ENCODE measurements at regions not wholly inside any gene's neighbourhood (a gene's known extent, or its start where the extent isn't known, plus 50 kb on each side); places are given as distances from the start of the nearest gene placed in this dataset.
"Not testable (repeated sequence)": the region's sequence is repeated elsewhere in the genome, so short reads cannot be mapped to it uniquely, and the experiment has no call there.

- no peaks in the 10 kb centered on the region for H3K9me1 ChIP-seq (replicated peaks; ENCODE audit: control insufficient read depth, extremely low read depth, insufficient read depth, low read length)
- dilution Hi-C loops (cut with MboI; ENCODE audit: extremely low pct_ligation_motif_present, low sequenced_read_pairs) = no loop called here
- CTCF ChIA-PET = no interaction called here
These were observed 227.1 kb upstream of the ID4 start for GRCh38 chr6:19609972-19610641.

DNA sequence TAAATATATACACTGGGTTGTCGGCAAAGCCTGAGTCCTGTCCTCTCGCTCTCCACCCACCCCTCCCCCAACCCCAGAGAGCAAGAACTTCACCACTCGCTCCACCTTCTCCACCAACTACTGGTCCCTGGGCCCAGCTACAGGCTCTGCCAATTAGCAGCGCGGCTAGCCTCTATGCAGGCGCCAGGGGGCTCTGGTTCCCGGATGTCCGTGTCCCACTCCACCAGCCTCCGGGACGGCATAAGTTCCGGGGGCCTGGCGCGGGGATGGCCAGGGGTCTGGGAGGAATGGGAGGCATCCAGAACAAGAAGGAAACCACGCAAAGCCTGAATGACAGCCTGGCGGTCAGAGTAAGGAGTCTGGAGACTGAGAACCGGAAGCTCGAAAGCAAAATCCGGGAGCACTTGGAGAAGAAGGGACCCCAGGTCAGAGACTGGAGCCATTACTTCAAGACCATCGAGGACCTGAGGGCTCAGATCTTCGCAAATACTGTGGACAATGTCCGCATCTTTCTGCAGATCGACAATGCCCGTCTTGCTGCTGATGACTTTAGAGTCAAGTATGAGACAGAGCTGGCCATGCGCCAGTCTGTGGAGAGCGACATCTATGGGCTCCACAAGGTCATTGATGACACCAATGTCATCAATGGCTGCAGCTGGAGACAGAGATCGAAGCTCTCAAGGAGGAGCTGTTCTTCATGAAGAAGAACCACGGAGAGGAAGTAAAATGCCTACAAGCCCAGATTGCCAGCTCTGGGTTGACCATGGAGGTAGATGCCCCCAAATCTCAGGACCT, 224.3 kb upstream of the ID4 start:
- FAIRE-seq; POLR2A ChIA-PET; intact Hi-C loops (cut with micrococcal nuclease): not testable (repeated sequence)

More at GRCh38 chr6:19609972-19610641, 227.1 kb upstream of the ID4 start:
- Histone ChIP-seq H3K27ac (ENCODE audit: insufficient read depth, low read depth, low read length) (no peak overlapping the region), H4K20me1 (replicated peaks; ENCODE audit: control insufficient read depth, extremely low read depth, insufficient read depth, low read length) (no peaks in the 10 kb centered on the region), H3K27me3 (ENCODE audit: control insufficient read depth in 2 of 2, insufficient read depth in 2 of 2, low read length in 2 of 2) (no peaks in the 10 kb centered on the region), H3K4me2 (ENCODE audit: insufficient read depth, low read length) (no peak overlapping the region), H3K9me3 (replicated peaks; ENCODE audit: control insufficient read depth, insufficient read depth, low read length) (no peaks in the 10 kb centered on the region), H3K36me3 (ENCODE audit: control insufficient read depth in 2 of 2, extremely low read depth in 1 of 2, insufficient read depth in 2 of 2, low read length in 2 of 2) (no peaks in the 10 kb centered on the region), H3K4me3 (replicated peaks in 1 of 3; ENCODE audit: insufficient read depth in 1 of 3, low read depth in 1 of 3, low read length in 3 of 3) (no peak overlapping the region), H2AFZ (ENCODE audit: low read depth, low read length) (no peak overlapping the region), H3K4me1 (ENCODE audit: control insufficient read depth, extremely low read depth, insufficient read depth, low read length) (no peaks in the 10 kb centered on the region), H3K9ac (replicated peaks; ENCODE audit: extremely low read depth, insufficient read depth, low read length) (no peak overlapping the region), H3K79me2 (ENCODE audit: control insufficient read depth, insufficient read depth, low read length) (no peaks in the 10 kb centered on the region)
- TF ChIP-seq FOS (IDR thresholded peaks at IDR 0.05; ENCODE audit: borderline replicate concordance, insufficient read depth, low read length) (no peak), JUN (IDR thresholded peaks at IDR 0.05; ENCODE audit: borderline replicate concordance, insufficient read depth, insufficient read length, low read depth) (no peak)
- no peak for FAIRE-seq
- no peak for DNase-seq (ENCODE audit: low read depth, low spot score)
- intact Hi-C loops (cut with micrococcal nuclease) = no loop called here
- POLR2A ChIA-PET = no interaction called here
- no TSS peak for BruUV-seq (replicated peaks)

More for the DNA sequence above, 224.3 kb upstream of the ID4 start:
- H3K4me1 ChIP-seq (ENCODE audit: control insufficient read depth, extremely low read depth, insufficient read depth, low read length); CTCF ChIA-PET; H3K9me3 ChIP-seq (replicated peaks; ENCODE audit: control insufficient read depth, insufficient read depth, low read length); H3K4me2 ChIP-seq (ENCODE audit: insufficient read depth, low read length); DNase-seq (ENCODE audit: low read depth, low spot score); H4K20me1 ChIP-seq (replicated peaks; ENCODE audit: control insufficient read depth, extremely low read depth, insufficient read depth, low read length); H3K79me2 ChIP-seq (ENCODE audit: control insufficient read depth, insufficient read depth, low read length); H3K9me1 ChIP-seq (replicated peaks; ENCODE audit: control insufficient read depth, extremely low read depth, insufficient read depth, low read length); H2AFZ ChIP-seq (ENCODE audit: low read depth, low read length); H3K27ac ChIP-seq (ENCODE audit: insufficient read depth, low read depth, low read length); dilution Hi-C loops (cut with MboI; ENCODE audit: extremely low pct_ligation_motif_present, low sequenced_read_pairs); H3K4me3 ChIP-seq (replicated peaks in 1 of 3; ENCODE audit: insufficient read depth in 1 of 3, low read depth in 1 of 3, low read length in 3 of 3); H3K36me3 ChIP-seq (ENCODE audit: control insufficient read depth in 2 of 2, extremely low read depth in 1 of 2, insufficient read depth in 2 of 2, low read length in 2 of 2); BruUV-seq (replicated peaks); H3K27me3 ChIP-seq (ENCODE audit: control insufficient read depth in 2 of 2, insufficient read depth in 2 of 2, low read length in 2 of 2); H3K9ac ChIP-seq (replicated peaks; ENCODE audit: extremely low read depth, insufficient read depth, low read length): not testable (repeated sequence)

Data from endothelial cell of umbilical vein (primary cell).